Mesenchymal stem cell (in vitro differentiated cells and primary cell): ENCODE measurements at regions not wholly inside any gene's neighbourhood (a gene's known extent, or its start where the extent isn't known, plus 50 kb on each side); places are given as distances from the start of the nearest gene placed in this dataset.

Experiments
- DNase-seq: peaks from one replicate; pipeline ENCODE4 v3.0.0-alpha.2; 2013
- H2AFZ ChIP-seq: one replicate; pipeline ENCODE4 v1.6.1; 2013; ENCODE audit warnings: low read depth, mild to moderate bottlenecking, control low read depth, inconsistent platforms, low read length, moderate library complexity
- H2AK5ac ChIP-seq: 2 replicates; pipeline ENCODE4 v1.6.1; 2013; ENCODE audit warnings: low read length, moderate library complexity, mild to moderate bottlenecking, inconsistent platforms; ENCODE audit not compliant: severe bottlenecking
- H2BK120ac ChIP-seq: one replicate; pipeline ENCODE4 v1.6.1; 2013; ENCODE audit warnings: low read depth, mild to moderate bottlenecking, inconsistent platforms, low read length, moderate library complexity
- H2BK12ac ChIP-seq, 2 experiments: one replicate each; pipeline ENCODE4 v1.6.1; 2013; ENCODE audit warnings: inconsistent platforms in 2 of 2, low read length in 2 of 2, mild to moderate bottlenecking in 2 of 2, moderate library complexity in 2 of 2, control low read depth in 1 of 2
- H2BK15ac ChIP-seq: one replicate; pipeline ENCODE4 v1.6.1; 2013; ENCODE audit warnings: mild to moderate bottlenecking, low read depth, inconsistent platforms; ENCODE audit not compliant: poor library complexity, severe bottlenecking
- H2BK5ac ChIP-seq: 2 replicates; pipeline ENCODE4 v1.6.1; 2013; ENCODE audit warnings: low read depth, mild to moderate bottlenecking, low read length, control low read depth, inconsistent platforms; ENCODE audit not compliant: poor library complexity, severe bottlenecking
- H3K14ac ChIP-seq, 2 experiments: one replicate each; pipeline ENCODE4 v1.6.1; 2013; ENCODE audit warnings: inconsistent platforms in 2 of 2, low read length in 2 of 2, control low read depth in 1 of 2, mild to moderate bottlenecking in 1 of 2, moderate library complexity in 1 of 2
- H3K18ac ChIP-seq, 2 experiments: one replicate each; pipeline ENCODE4 v1.6.1; 2013; ENCODE audit warnings: inconsistent platforms in 2 of 2, low read length in 2 of 2, control low read depth in 1 of 2, low read depth in 1 of 2, mild to moderate bottlenecking in 1 of 2
- H3K23ac ChIP-seq, 2 experiments: one replicate each; pipeline ENCODE4 v1.6.1; 2013; ENCODE audit warnings: inconsistent platforms in 2 of 2, low read length in 2 of 2, mild to moderate bottlenecking in 2 of 2, moderate library complexity in 2 of 2, control low read depth in 1 of 2
- H3K27ac ChIP-seq: 2 replicates; pipeline ENCODE4 v1.5.1; 2013; ENCODE audit warnings: mild to moderate bottlenecking, moderate library complexity, low read length, control low read depth, inconsistent platforms; ENCODE audit not compliant: poor library complexity, severe bottlenecking
- H3K27me3 ChIP-seq, 2 experiments: 2 replicates each; pipeline versions ENCODE4 v1.6.1 to v1.7.0; 2013; ENCODE audit warnings: low read length in 2 of 2, mild to moderate bottlenecking in 2 of 2, moderate library complexity in 2 of 2, control low read depth in 1 of 2, inconsistent platforms in 1 of 2; ENCODE audit not compliant: control insufficient read depth in 1 of 2, insufficient read depth in 1 of 2
- H3K36me3 ChIP-seq, 2 experiments: 2 replicates each; pipeline versions ENCODE4 v1.6.1 to v1.7.0; 2013; ENCODE audit warnings: low read length in 2 of 2, control low read depth in 1 of 2, inconsistent platforms in 1 of 2, low read depth in 1 of 2, mild to moderate bottlenecking in 1 of 2; ENCODE audit not compliant: insufficient read depth in 2 of 2, control insufficient read depth in 1 of 2
- H3K4ac ChIP-seq, 2 experiments: one replicate each; pipeline ENCODE4 v1.6.1; 2013; ENCODE audit warnings: inconsistent platforms in 2 of 2, low read length in 2 of 2, mild to moderate bottlenecking in 2 of 2, moderate library complexity in 2 of 2, control low read depth in 1 of 2, low read depth in 1 of 2
- H3K4me1 ChIP-seq: 2 replicates; pipeline ENCODE4 v1.6.1; 2013; ENCODE audit warnings: low read depth, low read length, control low read depth; ENCODE audit not compliant: control insufficient read depth, insufficient read depth
- H3K4me2 ChIP-seq: 2 replicates; pipeline ENCODE4 v1.6.1; 2013; ENCODE audit warnings: low read length, mild to moderate bottlenecking, inconsistent platforms; ENCODE audit not compliant: poor library complexity, severe bottlenecking
- H3K4me3 ChIP-seq, 2 experiments: 2 replicates each; pipeline versions ENCODE4 v1.5.1 to v1.7.0; 2013; ENCODE audit warnings: low read length in 2 of 2, mild to moderate bottlenecking in 2 of 2, control low read depth in 1 of 2, low read depth in 1 of 2; ENCODE audit not compliant: insufficient read depth in 1 of 2
- H3K79me1 ChIP-seq: replicated peaks from 2 replicates; pipeline ENCODE4 v1.6.1; 2013; ENCODE audit warnings: mild to moderate bottlenecking, control low read depth, low read length, inconsistent platforms; ENCODE audit not compliant: poor library complexity, severe bottlenecking
- H3K9ac ChIP-seq: 2 replicates; pipeline ENCODE4 v1.7.0; 2013; ENCODE audit warnings: mild to moderate bottlenecking, low read length, moderate library complexity
- H3K9me3 ChIP-seq: 2 replicates; pipeline ENCODE4 v1.7.0; 2013; ENCODE audit warnings: mild to moderate bottlenecking, low read length; ENCODE audit not compliant: control insufficient read depth
- H4K8ac ChIP-seq: one replicate; pipeline ENCODE4 v1.6.1; 2013; ENCODE audit warnings: inconsistent platforms, mild to moderate bottlenecking, low read length, moderate library complexity
- H4K91ac ChIP-seq: one replicate; pipeline ENCODE4 v1.6.1; 2013; ENCODE audit warnings: mild to moderate bottlenecking, low read length, inconsistent platforms
- WGBS: methylation state at CpG from one replicate; pipeline ENCODE4 v1.1.7; 2013; ENCODE audit warnings: mixed read lengths; 5-methylcytosine and 5-hydroxymethylcytosine counted together

- H2AK5ac ChIP-seq = no peak overlapping the region
- no peak overlapping the region for H3K9ac ChIP-seq
- peak; percentile 7 for DNase-seq
- H3K4me1 ChIP-seq = no peaks in the 10 kb centered on the region
- H3K18ac ChIP-seq = no peak overlapping the region
- H3K27ac ChIP-seq = no peak overlapping the region
- no peaks in the 10 kb centered on the region for H3K27me3 ChIP-seq
- no peak overlapping the region for H2BK120ac ChIP-seq
- no peak overlapping the region for H4K91ac ChIP-seq
- no peak overlapping the region for H3K14ac ChIP-seq
- no peak overlapping the region for H3K4me3 ChIP-seq
- H3K79me1 ChIP-seq = no peaks in the 10 kb centered on the region
- 93% methylated on average over 5 of the region's 5 CpGs for WGBS
- H2AFZ ChIP-seq = no peak overlapping the region
- H2BK5ac ChIP-seq = no peak overlapping the region
- H3K4ac ChIP-seq = no peak overlapping the region
- no peak overlapping the region for H3K4me2 ChIP-seq
- no peak overlapping the region for H4K8ac ChIP-seq
- no peak overlapping the region for H2BK12ac ChIP-seq
- no peaks in the 10 kb centered on the region for H3K36me3 ChIP-seq
- peaks cover 9% of the 10 kb centered on the region for H3K9me3 ChIP-seq
- H2BK15ac ChIP-seq = no peak overlapping the region
- H3K23ac ChIP-seq = no peak overlapping the region
Observed at GRCh38 chr4:187204389-187204918, 480.8 kb upstream of the FAT1 start.

GRCh38 chr4:187207931-187208330 lies 484.3 kb upstream of the FAT1 start:
- Histone ChIP-seq H3K4me1 (no peaks in the 10 kb centered on the region), H3K79me1 (no peaks in the 10 kb centered on the region), H4K8ac (no peak overlapping the region), H3K36me3 (no peaks in the 10 kb centered on the region), H3K9ac (no peak overlapping the region), H3K27me3 (no peaks in the 10 kb centered on the region), H3K27ac (no peak overlapping the region), H3K4ac (no peak overlapping the region), H2BK12ac (no peak overlapping the region), H2AFZ (no peak overlapping the region), H3K4me3 (no peak overlapping the region), H2BK15ac (no peak overlapping the region), H4K91ac (no peak overlapping the region), H3K14ac (no peak overlapping the region), H3K23ac (no peak overlapping the region), H3K18ac (peak overlapping the region in 1 of 2 experiments; percentile 2), H3K4me2 (no peak overlapping the region), H2BK120ac (no peak overlapping the region), H2BK5ac (no peak overlapping the region), H2AK5ac (no peak overlapping the region), H3K9me3 (peaks cover 3% of the 10 kb centered on the region)
- no peak for DNase-seq
- WGBS = 93% methylated on average over 3 of the region's 3 CpGs

- no peaks in the 10 kb centered on the region for H3K27me3 ChIP-seq
- no peak overlapping the region for H2BK15ac ChIP-seq
- no peaks in the 10 kb centered on the region for H3K79me1 ChIP-seq
- H4K8ac ChIP-seq = no peak overlapping the region
- H3K14ac ChIP-seq = no peak overlapping the region
- H2AFZ ChIP-seq = no peak overlapping the region
- DNase-seq = no peak
- H3K4me3 ChIP-seq = no peak overlapping the region
- no peak overlapping the region for H3K9ac ChIP-seq
- H4K91ac ChIP-seq = no peak overlapping the region
- no peak overlapping the region for H2BK120ac ChIP-seq
- H3K9me3 ChIP-seq = peaks cover 3% of the 10 kb centered on the region
- 96% methylated on average over 2 of the region's 2 CpGs for WGBS
- no peaks in the 10 kb centered on the region for H3K36me3 ChIP-seq
- peak overlapping the region in 1 of 2 experiments; percentile 11 for H3K18ac ChIP-seq
- no peak overlapping the region for H3K23ac ChIP-seq
- no peak overlapping the region for H3K27ac ChIP-seq
- no peaks in the 10 kb centered on the region for H3K4me1 ChIP-seq
- no peak overlapping the region for H3K4me2 ChIP-seq
- H2AK5ac ChIP-seq = no peak overlapping the region
- H2BK5ac ChIP-seq = no peak overlapping the region
- H3K4ac ChIP-seq = no peak overlapping the region
- H2BK12ac ChIP-seq = no peak overlapping the region
Observed at GRCh38 chr4:187208651-187209050, 485.0 kb upstream of the FAT1 start.

- peak overlapping the region; percentile 66 to 75 for H3K18ac ChIP-seq
- peaks cover 3% of the 10 kb centered on the region for H3K9me3 ChIP-seq
- H2AFZ ChIP-seq = peak overlapping the region; percentile 72
- H3K4me2 ChIP-seq = no peak overlapping the region
- H3K14ac ChIP-seq = peak overlapping the region in 1 of 2 experiments; percentile 70
- H3K4ac ChIP-seq = peak overlapping the region in 1 of 2 experiments; percentile 94
- no peak overlapping the region for H2BK120ac ChIP-seq
- peak; percentile 92 for DNase-seq
- no peak overlapping the region for H3K23ac ChIP-seq
- H3K4me1 ChIP-seq = no peaks in the 10 kb centered on the region
- no peak overlapping the region for H2BK15ac ChIP-seq
- H4K8ac ChIP-seq = no peak overlapping the region
- no peak overlapping the region for H2BK5ac ChIP-seq
- H2AK5ac ChIP-seq = no peak overlapping the region
- peak overlapping the region; percentile 68 for H3K9ac ChIP-seq
- WGBS = 64% methylated on average over 8 of the region's 11 CpGs
- no peaks in the 10 kb centered on the region for H3K27me3 ChIP-seq
- H2BK12ac ChIP-seq = peak overlapping the region in 1 of 2 experiments; percentile 82
- H3K36me3 ChIP-seq = no peaks in the 10 kb centered on the region
- H3K27ac ChIP-seq = no peak overlapping the region
- H3K4me3 ChIP-seq = peak overlapping the region in 1 of 2 experiments; percentile 0
- H4K91ac ChIP-seq = peak overlapping the region; percentile 1
- H3K79me1 ChIP-seq = no peaks in the 10 kb centered on the region
Observed at GRCh38 chr4:187209921-187210613, 486.4 kb upstream of the FAT1 start.
